ENCODE measurements at regions not wholly inside any gene's neighbourhood (a gene's known extent, or its start where the extent isn't known, plus 50 kb on each side); places are given as distances from the start of the nearest gene placed in this dataset.

DNA sequence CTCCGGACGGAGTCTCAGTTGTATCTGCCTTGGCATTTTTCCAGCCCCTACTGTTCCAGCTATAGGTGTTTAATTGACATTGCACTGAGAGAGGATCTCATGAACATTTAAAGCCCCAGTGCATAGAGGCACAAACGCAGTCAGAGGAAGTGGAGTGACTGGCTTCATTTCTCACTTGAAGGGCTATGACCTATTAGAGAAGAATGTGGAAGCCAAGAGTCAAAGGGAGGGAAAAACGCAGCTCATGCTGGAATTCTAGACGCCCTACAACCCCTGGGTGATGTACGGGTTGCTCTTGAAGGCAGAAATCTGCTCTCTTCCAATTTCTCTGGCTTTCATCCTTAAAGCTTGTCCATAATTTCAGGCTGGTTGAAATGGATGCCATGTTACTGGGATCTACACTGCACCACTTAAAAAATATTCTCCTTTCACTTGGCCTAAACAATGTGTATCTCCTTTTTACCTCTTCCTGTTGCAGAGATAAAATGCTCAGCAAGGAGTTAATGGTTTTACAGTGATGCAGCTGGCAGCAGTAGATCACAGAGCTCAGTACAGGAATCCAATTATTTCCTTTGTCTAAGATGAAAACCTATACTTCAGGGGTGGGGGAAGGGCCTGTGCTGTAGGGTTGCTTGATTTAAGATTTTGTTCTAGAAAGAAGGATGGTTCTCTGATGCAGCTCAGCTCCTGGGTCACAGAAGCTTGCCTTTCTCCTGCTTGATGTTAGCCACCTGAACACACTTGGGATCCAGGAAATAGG, 61.8 kb upstream of the MAMDC2 start:
- Histone ChIP-seq H3K27ac (ENCODE audit: insufficient read depth in 1 of 2, low read depth in 1 of 2, low read length in 2 of 2, poor library complexity in 1 of 2, severe bottlenecking in 2 of 2) (no peak overlapping the region), H3K4me1 (ENCODE audit: control extremely low read depth in 1 of 4, control insufficient read depth in 4 of 4, insufficient read depth in 4 of 4, low read length in 3 of 4) (no peaks in the 10 kb centered on the region), H3K27me3 (replicated peaks in 2 of 5; ENCODE audit: control insufficient read depth in 4 of 5, insufficient read depth in 5 of 5, low read length in 4 of 5) (peaks cover 0 to 2% (median 0%) of the 10 kb centered on the region in 5 experiments), H3K9me3 (ENCODE audit: control extremely low read depth in 1 of 5, control insufficient read depth in 4 of 5, insufficient read depth in 2 of 5, low read depth in 1 of 5, low read length in 4 of 5) (peaks cover 0 to 2% (median 0%) of the 10 kb centered on the region in 5 experiments), H3K4me3 (ENCODE audit: control insufficient read depth in 1 of 7, extremely low read depth in 1 of 7, insufficient read depth in 4 of 7, low read depth in 2 of 7, low read length in 6 of 7) (no peak overlapping the region), H3K36me3 (ENCODE audit: control insufficient read depth in 4 of 4, insufficient read depth in 4 of 4, low read length in 3 of 4) (no peaks in the 10 kb centered on the region)
- CTCF ChIA-PET: interaction anchor here (1.0 to 2.8 kb wide), 3 partner anchors 11 to 131 kb away, joined by 3 to 11 read pairs (median 10); no protein-coding TSS in a partner anchor
- DNase-seq: no peak
- POLR2A ChIA-PET: no interaction called here
- 85% methylated on average over 1 of the region's 6 CpGs for WGBS (ENCODE audit: insufficient coverage)

GRCh38 chr9:69984831-69985230, 58.8 kb upstream of the MAMDC2 start:
- no peaks in the 10 kb centered on the region for H3K4me1 ChIP-seq (ENCODE audit: control extremely low read depth in 1 of 4, control insufficient read depth in 4 of 4, insufficient read depth in 4 of 4, low read length in 3 of 4)
- H3K27ac ChIP-seq (ENCODE audit: insufficient read depth in 1 of 2, low read depth in 1 of 2, low read length in 2 of 2, poor library complexity in 1 of 2, severe bottlenecking in 2 of 2): no peak overlapping the region
- peaks cover 0 to 1% (median 0%) of the 10 kb centered on the region in 5 experiments for H3K9me3 ChIP-seq (ENCODE audit: control extremely low read depth in 1 of 5, control insufficient read depth in 4 of 5, insufficient read depth in 2 of 5, low read depth in 1 of 5, low read length in 4 of 5)
- CTCF ChIA-PET: no interaction called here
- DNase-seq: no peak
- WGBS (ENCODE audit: insufficient coverage): 89% methylated on average over 3 of the region's 3 CpGs
- no peak overlapping the region for H3K4me3 ChIP-seq (ENCODE audit: control insufficient read depth in 1 of 7, extremely low read depth in 1 of 7, insufficient read depth in 4 of 7, low read depth in 2 of 7, low read length in 6 of 7)
- POLR2A ChIA-PET: no interaction called here
- peaks cover 0 to 2% (median 0%) of the 10 kb centered on the region in 5 experiments for H3K27me3 ChIP-seq (replicated peaks in 2 of 5; ENCODE audit: control insufficient read depth in 4 of 5, insufficient read depth in 5 of 5, low read length in 4 of 5)
- no peaks in the 10 kb centered on the region for H3K36me3 ChIP-seq (ENCODE audit: control insufficient read depth in 4 of 4, insufficient read depth in 4 of 4, low read length in 3 of 4)

DNA sequence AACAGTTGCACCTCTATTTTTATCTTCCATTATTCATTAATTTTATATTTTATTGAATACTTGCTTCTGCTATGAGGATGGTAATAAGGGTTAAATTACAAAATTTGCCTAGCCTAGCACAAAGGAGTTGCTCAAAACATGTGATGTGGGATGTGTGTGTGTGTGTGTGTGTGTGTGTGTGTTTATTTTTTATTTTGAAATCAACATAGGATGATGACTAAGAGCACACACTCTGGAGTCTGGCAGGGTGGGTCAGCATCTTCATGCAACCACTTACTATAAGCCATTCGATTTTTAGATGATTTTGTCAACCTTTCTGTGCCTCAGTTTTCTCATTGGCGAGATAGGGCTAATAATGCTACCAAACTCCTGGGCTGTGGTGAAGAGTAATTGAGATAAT, 57.7 kb upstream of the MAMDC2 start:
- CTCF ChIA-PET: interaction anchor here (1.3 to 1.7 kb wide), 2 partner anchors 125 to 128 kb away, joined by 5 to 9 read pairs; no protein-coding TSS in a partner anchor

GRCh38 chr9:69986970-69987369, 56.7 kb upstream of the MAMDC2 start:
- ChIA-PET CTCF (interaction anchor here (1.3 to 1.7 kb wide), 2 partner anchors 124 to 127 kb away, joined by 5 to 9 read pairs; no protein-coding TSS in a partner anchor), POLR2A (no interaction called here)
- H3K36me3 ChIP-seq (ENCODE audit: control insufficient read depth in 4 of 4, insufficient read depth in 4 of 4, low read length in 3 of 4): no peaks in the 10 kb centered on the region
- H3K4me1 ChIP-seq (ENCODE audit: control extremely low read depth in 1 of 4, control insufficient read depth in 4 of 4, insufficient read depth in 4 of 4, low read length in 3 of 4): no peaks in the 10 kb centered on the region
- WGBS (ENCODE audit: insufficient coverage): 50% methylated on average over 2 of the region's 5 CpGs
- DNase-seq: no peak
- H3K27me3 ChIP-seq (replicated peaks in 2 of 5; ENCODE audit: control insufficient read depth in 4 of 5, insufficient read depth in 5 of 5, low read length in 4 of 5): peaks cover 0 to 2% (median 0%) of the 10 kb centered on the region in 5 experiments
- no peaks in the 10 kb centered on the region for H3K9me3 ChIP-seq (ENCODE audit: control extremely low read depth in 1 of 5, control insufficient read depth in 4 of 5, insufficient read depth in 2 of 5, low read depth in 1 of 5, low read length in 4 of 5)
- no peak overlapping the region for H3K4me3 ChIP-seq (ENCODE audit: control insufficient read depth in 1 of 7, extremely low read depth in 1 of 7, insufficient read depth in 4 of 7, low read depth in 2 of 7, low read length in 6 of 7)
- no peak overlapping the region for H3K27ac ChIP-seq (ENCODE audit: insufficient read depth in 1 of 2, low read depth in 1 of 2, low read length in 2 of 2, poor library complexity in 1 of 2, severe bottlenecking in 2 of 2)

More for the DNA sequence above, 57.7 kb upstream of the MAMDC2 start:
- POLR2A ChIA-PET: no interaction called here
- H3K4me1 ChIP-seq (ENCODE audit: control extremely low read depth in 1 of 4, control insufficient read depth in 4 of 4, insufficient read depth in 4 of 4, low read length in 3 of 4): no peaks in the 10 kb centered on the region
- 100% methylated on average over 2 of the region's 2 CpGs for WGBS (ENCODE audit: insufficient coverage)
- no peaks in the 10 kb centered on the region for H3K9me3 ChIP-seq (ENCODE audit: control extremely low read depth in 1 of 5, control insufficient read depth in 4 of 5, insufficient read depth in 2 of 5, low read depth in 1 of 5, low read length in 4 of 5)
- no peaks in the 10 kb centered on the region for H3K36me3 ChIP-seq (ENCODE audit: control insufficient read depth in 4 of 4, insufficient read depth in 4 of 4, low read length in 3 of 4)
- H3K27ac ChIP-seq (ENCODE audit: insufficient read depth in 1 of 2, low read depth in 1 of 2, low read length in 2 of 2, poor library complexity in 1 of 2, severe bottlenecking in 2 of 2): no peak overlapping the region
- no peak for DNase-seq
- H3K4me3 ChIP-seq (ENCODE audit: control insufficient read depth in 1 of 7, extremely low read depth in 1 of 7, insufficient read depth in 4 of 7, low read depth in 2 of 7, low read length in 6 of 7): no peak overlapping the region
- H3K27me3 ChIP-seq (replicated peaks in 2 of 5; ENCODE audit: control insufficient read depth in 4 of 5, insufficient read depth in 5 of 5, low read length in 4 of 5): peaks cover 0 to 2% (median 0%) of the 10 kb centered on the region in 5 experiments

GRCh38 chr9:69987457-69987856, 56.2 kb upstream of the MAMDC2 start:
- H3K4me1 ChIP-seq (ENCODE audit: control extremely low read depth in 1 of 4, control insufficient read depth in 4 of 4, insufficient read depth in 4 of 4, low read length in 3 of 4): no peaks in the 10 kb centered on the region
- CTCF ChIA-PET: interaction anchor here (1.7 kb wide), 1 partner anchor 124 kb away, joined by 9 read pairs; no protein-coding TSS in a partner anchor
- no peak for DNase-seq
- H3K9me3 ChIP-seq (ENCODE audit: control extremely low read depth in 1 of 5, control insufficient read depth in 4 of 5, insufficient read depth in 2 of 5, low read depth in 1 of 5, low read length in 4 of 5): no peaks in the 10 kb centered on the region
- H3K27ac ChIP-seq (ENCODE audit: insufficient read depth in 1 of 2, low read depth in 1 of 2, low read length in 2 of 2, poor library complexity in 1 of 2, severe bottlenecking in 2 of 2): no peak overlapping the region
- H3K36me3 ChIP-seq (ENCODE audit: control insufficient read depth in 4 of 4, insufficient read depth in 4 of 4, low read length in 3 of 4): no peaks in the 10 kb centered on the region
- H3K4me3 ChIP-seq (ENCODE audit: control insufficient read depth in 1 of 7, extremely low read depth in 1 of 7, insufficient read depth in 4 of 7, low read depth in 2 of 7, low read length in 6 of 7): no peak overlapping the region
- peaks cover 0 to 2% (median 0%) of the 10 kb centered on the region in 5 experiments for H3K27me3 ChIP-seq (replicated peaks in 2 of 5; ENCODE audit: control insufficient read depth in 4 of 5, insufficient read depth in 5 of 5, low read length in 4 of 5)
- POLR2A ChIA-PET: no interaction called here

GRCh38 chr9:69993110-69993509, 50.5 kb upstream of the MAMDC2 start:
- no peak for DNase-seq
- Histone ChIP-seq H3K27me3 (replicated peaks in 2 of 5; ENCODE audit: control insufficient read depth in 4 of 5, insufficient read depth in 5 of 5, low read length in 4 of 5) (peaks cover 0 to 3% (median 0%) of the 10 kb centered on the region in 5 experiments), H3K36me3 (ENCODE audit: control insufficient read depth in 4 of 4, insufficient read depth in 4 of 4, low read length in 3 of 4) (no peaks in the 10 kb centered on the region), H3K9me3 (ENCODE audit: control extremely low read depth in 1 of 5, control insufficient read depth in 4 of 5, insufficient read depth in 2 of 5, low read depth in 1 of 5, low read length in 4 of 5) (no peaks in the 10 kb centered on the region), H3K27ac (ENCODE audit: insufficient read depth in 1 of 2, low read depth in 1 of 2, low read length in 2 of 2, poor library complexity in 1 of 2, severe bottlenecking in 2 of 2) (no peak overlapping the region), H3K4me1 (ENCODE audit: control extremely low read depth in 1 of 4, control insufficient read depth in 4 of 4, insufficient read depth in 4 of 4, low read length in 3 of 4) (no peaks in the 10 kb centered on the region), H3K4me3 (ENCODE audit: control insufficient read depth in 1 of 7, extremely low read depth in 1 of 7, insufficient read depth in 4 of 7, low read depth in 2 of 7, low read length in 6 of 7) (no peak overlapping the region)
- POLR2A ChIA-PET: no interaction called here
- CTCF ChIA-PET: interaction anchor here (1.3 kb wide), 1 partner anchor 24 kb away, joined by 4 read pairs; no protein-coding TSS in a partner anchor
- WGBS (ENCODE audit: insufficient coverage): 100% methylated on average over 1 of the region's 2 CpGs
